ENCODE measurements at regions not wholly inside any gene's neighbourhood (a gene's known extent, or its start where the extent isn't known, plus 50 kb on each side); places are given as distances from the start of the nearest gene placed in this dataset.

GRCh38 chr4:41832961-41833360 lies 84.4 kb upstream of the PHOX2B start:
- TF ChIP-seq CTCF (IDR thresholded peaks at IDR 0.05; ENCODE audit: low read depth, low read length, poor library complexity, severe bottlenecking) (no peak), EZH2phosphoT487 (IDR thresholded peaks at IDR 0.05; ENCODE audit: borderline replicate concordance, low read length) (no peak)

Measured in DOHH2 (cell line).